ENCODE measurements at regions not wholly inside any gene's neighbourhood (a gene's known extent, or its start where the extent isn't known, plus 50 kb on each side); places are given as distances from the start of the nearest gene placed in this dataset.

DNA sequence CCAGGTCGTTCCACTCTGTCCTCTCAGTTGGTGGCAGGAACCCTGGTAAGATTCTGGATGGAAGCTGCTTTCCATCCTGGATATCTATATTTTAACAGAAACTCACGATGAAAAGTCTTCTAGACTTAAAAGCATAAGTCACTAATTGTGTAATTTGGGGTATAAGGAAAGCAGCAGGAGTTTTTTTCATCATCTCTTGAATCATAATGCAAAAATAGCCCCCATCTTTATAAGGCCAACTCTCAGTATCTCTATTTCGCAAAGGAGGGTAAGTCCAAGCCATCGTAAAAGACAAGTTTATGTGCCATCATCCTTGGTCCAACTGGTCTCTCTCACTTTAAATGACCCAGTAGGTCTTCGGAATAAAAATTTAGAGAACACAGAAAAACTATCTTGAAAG is 95.1 kb downstream of the FAM50B start:
- TF ChIP-seq SMC3 (IDR thresholded peaks at IDR 0.05; ENCODE audit: low read depth, low read length) = no peak
- TF ChIP-seq NFE2L2 (IDR thresholded peaks at IDR 0.05; ENCODE audit: low read depth, low read length) = no peak
- TF ChIP-seq, protein P1, sequence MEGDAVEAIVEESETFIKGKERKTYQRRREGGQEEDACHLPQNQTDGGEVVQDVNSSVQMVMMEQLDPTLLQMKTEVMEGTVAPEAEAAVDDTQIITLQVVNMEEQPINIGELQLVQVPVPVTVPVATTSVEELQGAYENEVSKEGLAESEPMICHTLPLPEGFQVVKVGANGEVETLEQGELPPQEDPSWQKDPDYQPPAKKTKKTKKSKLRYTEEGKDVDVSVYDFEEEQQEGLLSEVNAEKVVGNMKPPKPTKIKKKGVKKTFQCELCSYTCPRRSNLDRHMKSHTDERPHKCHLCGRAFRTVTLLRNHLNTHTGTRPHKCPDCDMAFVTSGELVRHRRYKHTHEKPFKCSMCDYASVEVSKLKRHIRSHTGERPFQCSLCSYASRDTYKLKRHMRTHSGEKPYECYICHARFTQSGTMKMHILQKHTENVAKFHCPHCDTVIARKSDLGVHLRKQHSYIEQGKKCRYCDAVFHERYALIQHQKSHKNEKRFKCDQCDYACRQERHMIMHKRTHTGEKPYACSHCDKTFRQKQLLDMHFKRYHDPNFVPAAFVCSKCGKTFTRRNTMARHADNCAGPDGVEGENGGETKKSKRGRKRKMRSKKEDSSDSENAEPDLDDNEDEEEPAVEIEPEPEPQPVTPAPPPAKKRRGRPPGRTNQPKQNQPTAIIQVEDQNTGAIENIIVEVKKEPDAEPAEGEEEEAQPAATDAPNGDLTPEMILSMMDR (conservative IDR thresholded peaks at IDR 0.05; ENCODE audit: low read depth, low read length) = no peak

Data from IMR-90 (cell line).